ENCODE measurements at regions not wholly inside any gene's neighbourhood (a gene's known extent, or its start where the extent isn't known, plus 50 kb on each side); places are given as distances from the start of the nearest gene placed in this dataset.

DNA sequence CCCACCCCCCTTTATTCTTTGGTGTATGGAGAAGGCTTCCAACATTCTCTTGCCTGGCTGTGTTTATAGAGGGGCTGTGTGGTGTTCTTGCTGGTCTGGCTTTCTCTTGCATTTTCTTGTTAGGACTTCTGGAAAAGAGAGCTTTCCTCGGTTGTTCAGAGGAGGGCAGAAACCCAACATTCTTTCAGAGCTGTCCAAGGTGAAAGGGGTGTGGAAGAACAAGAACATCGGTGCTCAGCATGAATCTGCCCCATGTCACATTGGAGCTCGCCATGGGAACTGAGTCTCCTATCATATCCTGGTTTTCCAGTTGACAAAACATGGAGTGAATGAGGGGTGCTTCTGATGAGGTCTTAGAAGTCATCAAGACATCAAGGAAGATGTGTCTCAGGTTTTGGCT lies 281.8 kb downstream of the RNF144B start:
- Histone ChIP-seq H4K8ac (ENCODE audit: low read depth in 2 of 2, low read length in 2 of 2) (no peak overlapping the region), H3K27ac (ENCODE audit: insufficient read depth, low read length) (no peak overlapping the region), H3K9me1 (ENCODE audit: insufficient read depth, low read length) (no peaks in the 10 kb centered on the region), H3K9ac (ENCODE audit: low read depth, low read length) (no peak overlapping the region), H3K23ac (ENCODE audit: low read depth, low read length) (no peak overlapping the region), H3K4me3 (ENCODE audit: insufficient read depth, low read depth, low read length) (no peak overlapping the region), H4K5ac (ENCODE audit: low read depth, low read length) (no peak overlapping the region), H3K14ac (replicated peaks; ENCODE audit: low read depth, low read length) (no peak overlapping the region), H2BK120ac (ENCODE audit: low read depth, low read length) (no peak overlapping the region), H2BK20ac (ENCODE audit: low read depth, low read length) (no peak overlapping the region), H3K27me3 (ENCODE audit: control insufficient read depth, insufficient read depth, low read length) (no peaks in the 10 kb centered on the region), H3K18ac (ENCODE audit: low read depth, low read length) (no peak overlapping the region), H3K56ac (ENCODE audit: extremely low read depth, insufficient read depth, low read length) (no peak overlapping the region), H2AK5ac (ENCODE audit: low read depth, low read length) (no peak overlapping the region), H2AFZ (replicated peaks; ENCODE audit: low read length, poor library complexity) (no peak overlapping the region), H2BK15ac (ENCODE audit: low read depth, low read length) (no peak overlapping the region), H3K36me3 (ENCODE audit: control insufficient read depth, insufficient read depth, low read length) (no peaks in the 10 kb centered on the region), H4K20me1 (ENCODE audit: insufficient read depth, low read length) (no peaks in the 10 kb centered on the region), H2BK5ac (ENCODE audit: low read depth, low read length, poor library complexity, severe bottlenecking) (no peak overlapping the region), H3K4ac (ENCODE audit: low read depth, low read length) (no peak overlapping the region), H3K79me1 (ENCODE audit: low read depth in 1 of 2, low read length in 2 of 2) (no peaks in the 10 kb centered on the region), H3K4me2 (ENCODE audit: low read depth, low read length) (no peak overlapping the region), H4K91ac (ENCODE audit: insufficient read depth, low read depth, low read length) (no peak overlapping the region), H2AK9ac (replicated peaks; ENCODE audit: low read depth, low read length, poor library complexity) (no peak overlapping the region), H3K9me3 (ENCODE audit: control insufficient read depth, insufficient read depth, low read length) (no peaks in the 10 kb centered on the region), H3K4me1 (ENCODE audit: control insufficient read depth, insufficient read depth, low read length) (no peaks in the 10 kb centered on the region)
- in situ Hi-C loops (cut with MboI; ENCODE audit: low sequenced_read_pairs) (no loop called here), intact Hi-C loops (cut with micrococcal nuclease) (no loop called here), dilution Hi-C loops (cut with HindIII; ENCODE audit: low sequenced_read_pairs, unreplicated experiment) (no loop called here)
- no peak for DNase-seq
- ChIA-PET POLR2A (ENCODE audit: unreplicated experiment) (no interaction called here), CTCF (no interaction called here)
- no peak for ATAC-seq (ENCODE audit: low read depth)
- BruUV-seq (replicated peaks): no TSS peak
- TF ChIP-seq MAZ (IDR thresholded peaks at IDR 0.05; ENCODE audit: borderline replicate concordance, low read depth, low read length) (no peak), BHLHE40 (IDR thresholded peaks at IDR 0.05; ENCODE audit: low read depth, low read length) (no peak), SMC3 (IDR thresholded peaks at IDR 0.05; ENCODE audit: low read depth, low read length) (no peak)
- WGBS, 2 experiments (ENCODE audit: extremely low coverage in 2 of 2, insufficient read length in 1 of 2): no CpG with 5 or more reads among the region's 3 CpGs

All from IMR-90 (cell line).